Type B pancreatic cell (in vitro differentiated cells): ENCODE measurements at regions not wholly inside any gene's neighbourhood (a gene's known extent, or its start where the extent isn't known, plus 50 kb on each side); places are given as distances from the start of the nearest gene placed in this dataset.
A peak's percentile ranks its signal among the peaks of the same experiment; 100 is the strongest.
"Not testable (repeated sequence)": the region's sequence is repeated elsewhere in the genome, so short reads cannot be mapped to it uniquely, and the experiment has no call there.

ENCODE experiments used
- DNase-seq: peaks from one replicate; pipeline ENCODE4 v3.0.0; 2021; ENCODE audit warnings: mixed read lengths; ENCODE audit not compliant: unreplicated experiment; ENCODE audit errors: extremely low spot score
- H3K27ac Mint-ChIP-seq: 2 replicates; pipeline ENCODE4 v1.8.0; 2021; ENCODE audit warnings: mild to moderate bottlenecking, mixed read lengths
- H3K27me3 Mint-ChIP-seq: 2 replicates; pipeline ENCODE4 v1.8.0; 2021; ENCODE audit warnings: mixed read lengths
- H3K36me3 Mint-ChIP-seq: 2 replicates; pipeline ENCODE4 v1.8.0; 2021; ENCODE audit warnings: mixed read lengths
- H3K4me1 Mint-ChIP-seq: one replicate; pipeline ENCODE4 v1.8.0; 2021; ENCODE audit warnings: mixed read lengths; ENCODE audit not compliant: unreplicated experiment
- H3K4me3 Mint-ChIP-seq: 2 replicates; pipeline ENCODE4 v1.8.0; 2021; ENCODE audit warnings: mild to moderate bottlenecking, mixed read lengths
- H3K9me3 Mint-ChIP-seq: 2 replicates; pipeline ENCODE4 v1.8.0; 2021; ENCODE audit warnings: mixed read lengths
- TF ChIP-seq, protein P1 (sequence below): fragments of 200-600 bp; sonication (generic); conservative IDR thresholded peaks from 2 replicates; pipeline ENCODE4 v1.5.0; 2021; ENCODE audit warnings: antibody characterized with exemption, mild to moderate bottlenecking

DNA sequence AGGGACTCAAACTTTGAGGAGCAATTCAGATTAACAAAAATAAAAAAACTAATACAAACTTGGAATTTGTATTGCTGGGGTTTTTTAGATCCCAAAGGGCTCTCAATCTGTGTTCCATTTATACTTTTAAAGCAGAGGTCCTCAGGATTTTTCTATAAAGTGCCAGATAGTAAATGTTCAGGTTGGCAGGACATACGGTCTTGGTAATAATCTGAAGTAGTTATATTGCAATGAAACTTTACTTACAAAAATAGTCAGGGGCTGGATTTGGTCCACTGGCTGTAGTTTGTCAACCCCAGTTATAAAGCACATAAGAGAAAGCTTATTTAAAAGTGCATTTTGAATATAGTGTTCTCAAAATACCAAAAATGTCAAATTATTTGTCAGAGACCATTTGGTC is 164.1 kb upstream of the CTSO start:
- Mint-ChIP-seq H3K36me3 (no peaks in the 10 kb centered on the region), H3K9me3 (no peaks in the 10 kb centered on the region), H3K27ac (no peak overlapping the region), H3K4me1 (no peaks in the 10 kb centered on the region), H3K4me3 (no peak overlapping the region), H3K27me3 (no peaks in the 10 kb centered on the region)
- DNase-seq, result no peak
- TF ChIP-seq, protein P1, sequence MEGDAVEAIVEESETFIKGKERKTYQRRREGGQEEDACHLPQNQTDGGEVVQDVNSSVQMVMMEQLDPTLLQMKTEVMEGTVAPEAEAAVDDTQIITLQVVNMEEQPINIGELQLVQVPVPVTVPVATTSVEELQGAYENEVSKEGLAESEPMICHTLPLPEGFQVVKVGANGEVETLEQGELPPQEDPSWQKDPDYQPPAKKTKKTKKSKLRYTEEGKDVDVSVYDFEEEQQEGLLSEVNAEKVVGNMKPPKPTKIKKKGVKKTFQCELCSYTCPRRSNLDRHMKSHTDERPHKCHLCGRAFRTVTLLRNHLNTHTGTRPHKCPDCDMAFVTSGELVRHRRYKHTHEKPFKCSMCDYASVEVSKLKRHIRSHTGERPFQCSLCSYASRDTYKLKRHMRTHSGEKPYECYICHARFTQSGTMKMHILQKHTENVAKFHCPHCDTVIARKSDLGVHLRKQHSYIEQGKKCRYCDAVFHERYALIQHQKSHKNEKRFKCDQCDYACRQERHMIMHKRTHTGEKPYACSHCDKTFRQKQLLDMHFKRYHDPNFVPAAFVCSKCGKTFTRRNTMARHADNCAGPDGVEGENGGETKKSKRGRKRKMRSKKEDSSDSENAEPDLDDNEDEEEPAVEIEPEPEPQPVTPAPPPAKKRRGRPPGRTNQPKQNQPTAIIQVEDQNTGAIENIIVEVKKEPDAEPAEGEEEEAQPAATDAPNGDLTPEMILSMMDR, result no peak

DNA sequence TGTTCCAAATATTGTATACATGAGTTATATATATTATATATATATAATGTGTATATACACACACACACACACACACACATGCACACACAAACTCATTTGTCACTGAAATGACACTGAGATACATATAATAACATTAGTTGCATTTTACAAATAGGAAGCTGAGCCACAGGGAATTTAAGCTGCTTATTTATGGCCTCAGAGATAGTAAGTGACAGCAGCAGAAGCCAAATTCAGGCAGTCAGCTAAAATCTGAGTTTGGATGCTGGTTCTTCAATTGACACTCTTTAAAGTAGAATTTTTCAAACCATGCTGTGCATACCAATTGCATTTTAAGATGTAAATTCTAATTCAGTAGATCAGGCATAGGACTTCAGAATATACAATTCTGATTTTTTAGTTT is 163.3 kb upstream of the CTSO start:
- no peak overlapping the region for H3K27ac Mint-ChIP-seq
- H3K4me3 Mint-ChIP-seq, result no peak overlapping the region
- no peaks in the 10 kb centered on the region for H3K4me1 Mint-ChIP-seq
- H3K27me3 Mint-ChIP-seq, result no peaks in the 10 kb centered on the region
- H3K36me3 Mint-ChIP-seq, result no peaks in the 10 kb centered on the region
- no peak for DNase-seq
- TF ChIP-seq, protein P1, result no peak
- H3K9me3 Mint-ChIP-seq, result no peaks in the 10 kb centered on the region

DNA sequence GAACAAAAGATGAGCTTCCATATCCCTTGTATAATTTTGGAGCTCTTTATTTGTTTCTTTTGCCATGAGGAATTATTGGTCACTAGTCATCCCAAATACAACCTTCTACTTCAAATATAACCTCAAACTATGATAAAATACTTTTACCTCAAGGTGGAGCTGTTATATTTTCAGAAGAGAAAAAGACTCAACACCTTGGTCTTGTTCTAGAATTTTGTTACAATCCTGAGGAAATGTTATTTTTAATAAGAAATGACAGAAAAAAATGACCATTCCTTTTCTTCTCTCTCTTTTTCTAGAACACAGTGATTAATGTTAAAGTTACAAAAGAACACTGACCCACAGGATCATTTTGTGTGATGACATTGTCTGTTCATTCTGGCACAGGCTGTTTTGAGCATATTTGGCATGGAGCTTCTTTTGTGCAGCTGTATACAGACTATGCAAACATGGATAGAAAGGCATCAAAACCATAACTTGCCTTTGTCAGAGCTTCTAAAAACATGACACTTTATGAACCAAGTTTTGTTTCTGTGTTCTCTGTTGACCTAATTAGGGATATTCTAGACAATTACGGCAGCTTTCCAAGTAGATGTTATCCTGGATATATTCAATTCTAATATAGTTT is 159.6 kb upstream of the CTSO start:
- Mint-ChIP-seq H3K36me3 (no peaks in the 10 kb centered on the region), H3K4me1 (peaks cover 6% of the 10 kb centered on the region), H3K27ac (no peak overlapping the region), H3K4me3 (no peak overlapping the region), H3K9me3 (no peaks in the 10 kb centered on the region), H3K27me3 (no peaks in the 10 kb centered on the region)
- TF ChIP-seq, protein P1, result peak; percentile 41
- DNase-seq, result no peak

DNA sequence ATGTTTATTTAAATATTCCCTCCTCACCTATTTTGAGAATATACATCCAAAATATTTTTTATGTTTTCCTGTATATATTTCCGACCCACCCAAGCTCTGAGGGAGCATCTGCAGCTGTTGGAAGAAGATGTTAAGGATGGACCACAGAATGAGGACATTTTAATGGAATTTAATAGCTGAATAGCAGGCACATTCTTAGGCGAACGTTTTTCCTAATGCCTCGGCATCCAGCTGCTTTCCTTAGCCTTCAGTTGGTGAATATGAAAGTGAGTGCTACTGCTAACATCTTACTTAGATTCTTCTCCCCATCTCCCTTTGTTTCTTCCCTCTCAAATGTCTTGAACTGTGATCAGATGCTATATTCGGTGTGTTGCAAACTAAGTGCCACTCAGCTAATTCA is 158.0 kb upstream of the CTSO start:
- no peak overlapping the region for H3K4me3 Mint-ChIP-seq
- H3K4me1 Mint-ChIP-seq, result peaks cover 6% of the 10 kb centered on the region
- no peak overlapping the region for H3K27ac Mint-ChIP-seq
- H3K27me3 Mint-ChIP-seq, result no peaks in the 10 kb centered on the region
- no peaks in the 10 kb centered on the region for H3K36me3 Mint-ChIP-seq
- H3K9me3 Mint-ChIP-seq, result no peaks in the 10 kb centered on the region
- TF ChIP-seq, protein P1, result no peak
- no peak for DNase-seq

DNA sequence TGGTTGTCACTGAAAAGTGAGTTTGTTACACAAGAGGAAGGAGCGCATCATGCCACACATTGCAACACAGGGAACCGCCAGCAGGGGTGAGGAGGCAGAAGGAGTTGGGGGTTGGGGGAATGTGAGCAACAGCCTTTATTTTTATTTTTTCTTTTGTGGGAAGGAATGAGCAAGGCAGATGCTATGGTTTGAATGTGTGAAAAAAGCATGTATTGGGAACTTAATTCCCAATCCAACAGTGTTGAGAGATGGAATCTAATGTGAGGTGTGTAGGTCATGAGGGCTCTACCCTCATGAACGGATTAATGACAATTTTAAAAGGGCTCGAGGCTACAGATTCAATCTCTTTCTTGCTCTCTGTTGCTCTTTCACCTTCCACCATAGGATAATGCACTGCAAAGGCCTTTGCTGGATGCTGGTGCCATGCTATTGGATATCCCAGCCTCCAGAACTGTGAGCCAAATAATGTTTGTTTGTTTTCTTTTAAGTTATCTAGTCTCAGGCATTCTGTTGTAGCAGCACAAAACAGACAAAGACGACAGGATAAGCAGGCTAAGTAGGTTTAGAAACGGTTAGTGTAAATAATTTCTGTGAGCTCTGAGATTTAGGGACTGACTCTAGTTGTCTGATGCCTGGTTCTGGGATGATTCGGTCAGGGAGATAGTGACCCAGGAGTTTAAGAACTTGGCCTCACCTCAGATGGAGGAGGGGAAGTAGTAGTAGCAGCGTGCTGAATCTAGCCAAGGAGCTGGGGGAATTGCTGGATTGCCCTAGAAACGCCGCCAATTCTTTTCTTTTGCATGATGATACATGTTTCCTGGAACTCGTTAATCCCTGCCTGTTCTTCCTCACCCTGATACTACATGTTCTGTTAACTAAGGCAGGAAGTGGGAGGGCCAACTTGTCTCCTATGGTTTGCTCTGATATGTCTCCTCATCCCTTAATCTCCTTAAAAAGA is 156.6 kb upstream of the CTSO start:
- Mint-ChIP-seq H3K27ac (peak overlapping the region; percentile 57), H3K9me3 (no peaks in the 10 kb centered on the region), H3K27me3 (no peaks in the 10 kb centered on the region), H3K4me1 (peaks cover 6% of the 10 kb centered on the region), H3K36me3 (no peaks in the 10 kb centered on the region), H3K4me3 (peak overlapping the region; percentile 21)
- no peak for DNase-seq
- TF ChIP-seq, protein P1, result peak; percentile 54

DNA sequence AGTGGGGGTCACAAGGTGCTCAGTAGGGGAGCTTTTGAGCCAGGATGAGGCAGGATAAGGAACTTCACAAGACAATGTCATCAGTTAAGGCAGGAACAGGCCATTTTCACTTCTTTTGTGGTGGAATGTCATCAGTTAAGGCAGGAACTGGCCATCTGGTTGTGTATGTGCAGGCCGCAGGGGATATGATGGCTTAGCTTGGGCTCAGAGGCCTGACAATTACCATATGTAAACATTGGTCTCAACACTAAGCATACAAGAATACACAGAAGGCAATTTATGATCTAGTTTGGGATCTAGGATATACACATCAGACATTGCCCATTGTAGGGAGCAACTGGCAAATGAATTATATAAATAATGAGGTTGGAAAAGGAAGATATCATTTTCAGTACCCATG is 155.4 kb upstream of the CTSO start:
- H3K27me3 Mint-ChIP-seq, H3K27ac Mint-ChIP-seq, H3K36me3 Mint-ChIP-seq, H3K4me3 Mint-ChIP-seq, H3K9me3 Mint-ChIP-seq, DNase-seq, H3K4me1 Mint-ChIP-seq: not testable (repeated sequence)
